Skeletal muscle satellite cell (primary cell): ENCODE measurements at regions not wholly inside any gene's neighbourhood (a gene's known extent, or its start where the extent isn't known, plus 50 kb on each side); places are given as distances from the start of the nearest gene placed in this dataset.

Experiments
- H3K27me3 ChIP-seq: 2 replicates; pipeline ENCODE4 v1.7.0; 2013; ENCODE audit warnings: low read length; ENCODE audit not compliant: control insufficient read depth, insufficient read depth
- H3K36me3 ChIP-seq: 2 replicates; pipeline ENCODE4 v1.7.0; 2013; ENCODE audit warnings: mild to moderate bottlenecking, control low read depth, low read length; ENCODE audit not compliant: insufficient read depth
- H3K4me1 ChIP-seq: 2 replicates; pipeline ENCODE4 v1.7.0; 2013; ENCODE audit warnings: low read length; ENCODE audit not compliant: control insufficient read depth, insufficient read depth
- H3K4me2 ChIP-seq: 2 replicates; pipeline ENCODE4 v1.7.0; 2013; ENCODE audit warnings: mild to moderate bottlenecking, low read length
- H3K4me3 ChIP-seq: 2 replicates; pipeline ENCODE4 v1.7.0; 2013; ENCODE audit warnings: low read length
- H3K9ac ChIP-seq: 2 replicates; pipeline ENCODE4 v1.7.0; 2013; ENCODE audit warnings: mild to moderate bottlenecking, low read depth, low read length, moderate library complexity
- H3K9me3 ChIP-seq: replicated peaks from 2 replicates; pipeline ENCODE4 v1.7.0; 2013; ENCODE audit warnings: mild to moderate bottlenecking, control low read depth, low read length

GRCh38 chr11:129612447-129612961, 203.1 kb upstream of the TMEM45B start:
- Histone ChIP-seq H3K36me3 (no peaks in the 10 kb centered on the region), H3K27me3 (peaks cover 42% of the 10 kb centered on the region), H3K4me2 (no peak overlapping the region), H3K4me1 (no peaks in the 10 kb centered on the region), H3K9ac (no peak overlapping the region), H3K4me3 (no peak overlapping the region), H3K9me3 (no peaks in the 10 kb centered on the region)

GRCh38 chr11:129613071-129613470, 202.6 kb upstream of the TMEM45B start:
- Histone ChIP-seq H3K9ac (no peak overlapping the region), H3K4me3 (no peak overlapping the region), H3K36me3 (no peaks in the 10 kb centered on the region), H3K27me3 (peaks cover 48% of the 10 kb centered on the region), H3K4me1 (no peaks in the 10 kb centered on the region), H3K9me3 (no peaks in the 10 kb centered on the region), H3K4me2 (no peak overlapping the region)

- Histone ChIP-seq H3K4me2 (no peak overlapping the region), H3K4me3 (no peak overlapping the region), H3K9ac (no peak overlapping the region), H3K4me1 (no peaks in the 10 kb centered on the region), H3K36me3 (no peaks in the 10 kb centered on the region), H3K9me3 (no peaks in the 10 kb centered on the region), H3K27me3 (peaks cover 61% of the 10 kb centered on the region)
Measured at GRCh38 chr11:129614256-129614944, 201.2 kb upstream of the TMEM45B start.

- Histone ChIP-seq H3K4me2 (no peak overlapping the region), H3K27me3 (peaks cover 74% of the 10 kb centered on the region), H3K9me3 (no peaks in the 10 kb centered on the region), H3K4me1 (no peaks in the 10 kb centered on the region), H3K9ac (no peak overlapping the region), H3K4me3 (no peak overlapping the region), H3K36me3 (no peaks in the 10 kb centered on the region)
Measured at GRCh38 chr11:129618046-129618569, 197.5 kb upstream of the TMEM45B start.

- no peaks in the 10 kb centered on the region for H3K9me3 ChIP-seq
- H3K9ac ChIP-seq, result no peak overlapping the region
- H3K4me2 ChIP-seq, result no peak overlapping the region
- no peak overlapping the region for H3K4me3 ChIP-seq
- H3K36me3 ChIP-seq, result no peaks in the 10 kb centered on the region
- no peaks in the 10 kb centered on the region for H3K4me1 ChIP-seq
- peaks cover 67% of the 10 kb centered on the region for H3K27me3 ChIP-seq
Measured at GRCh38 chr11:129620237-129621104, 195.2 kb upstream of the TMEM45B start.

- Histone ChIP-seq H3K4me1 (no peaks in the 10 kb centered on the region), H3K36me3 (no peaks in the 10 kb centered on the region), H3K9me3 (no peaks in the 10 kb centered on the region), H3K9ac (no peak overlapping the region), H3K27me3 (peaks cover 29% of the 10 kb centered on the region), H3K4me2 (no peak overlapping the region), H3K4me3 (no peak overlapping the region)
Measured at GRCh38 chr11:129625930-129626329, 189.7 kb upstream of the TMEM45B start.

GRCh38 chr11:129631201-129631600, 184.4 kb upstream of the TMEM45B start:
- Histone ChIP-seq H3K36me3 (no peaks in the 10 kb centered on the region), H3K27me3 (no peaks in the 10 kb centered on the region), H3K9me3 (no peaks in the 10 kb centered on the region), H3K9ac (no peak overlapping the region), H3K4me1 (no peaks in the 10 kb centered on the region), H3K4me2 (no peak overlapping the region), H3K4me3 (no peak overlapping the region)

- no peaks in the 10 kb centered on the region for H3K36me3 ChIP-seq
- H3K9ac ChIP-seq, result peak overlapping the region; percentile 29
- H3K4me2 ChIP-seq, result peak overlapping the region; percentile 31
- peak overlapping the region; percentile 12 for H3K4me3 ChIP-seq
- no peaks in the 10 kb centered on the region for H3K9me3 ChIP-seq
- H3K27me3 ChIP-seq, result no peaks in the 10 kb centered on the region
- H3K4me1 ChIP-seq, result peaks cover 38% of the 10 kb centered on the region
Measured at GRCh38 chr11:129636926-129637325, 178.7 kb upstream of the TMEM45B start.

GRCh38 chr11:129637473-129637872, 178.2 kb upstream of the TMEM45B start:
- Histone ChIP-seq H3K4me1 (peaks cover 38% of the 10 kb centered on the region), H3K27me3 (no peaks in the 10 kb centered on the region), H3K9me3 (no peaks in the 10 kb centered on the region), H3K4me3 (peak overlapping the region; percentile 12), H3K9ac (peak overlapping the region; percentile 29), H3K4me2 (peak overlapping the region; percentile 31), H3K36me3 (no peaks in the 10 kb centered on the region)

- peak overlapping the region; percentile 31 for H3K4me2 ChIP-seq
- H3K4me1 ChIP-seq, result peaks cover 42% of the 10 kb centered on the region
- no peaks in the 10 kb centered on the region for H3K9me3 ChIP-seq
- no peaks in the 10 kb centered on the region for H3K36me3 ChIP-seq
- peak overlapping the region; percentile 12 for H3K4me3 ChIP-seq
- no peak overlapping the region for H3K9ac ChIP-seq
- H3K27me3 ChIP-seq, result no peaks in the 10 kb centered on the region
Measured at GRCh38 chr11:129637983-129638776, 177.5 kb upstream of the TMEM45B start.

- Histone ChIP-seq H3K4me3 (no peak overlapping the region), H3K4me1 (peaks cover 54% of the 10 kb centered on the region), H3K9ac (peak overlapping the region; percentile 31)
Measured at GRCh38 chr11:129639300-129639699, 176.3 kb upstream of the TMEM45B start.

More at GRCh38 chr11:129639300-129639699, 176.3 kb upstream of the TMEM45B start:
- H3K27me3 ChIP-seq, result no peaks in the 10 kb centered on the region
- H3K36me3 ChIP-seq, result no peaks in the 10 kb centered on the region
- no peaks in the 10 kb centered on the region for H3K9me3 ChIP-seq
- peak overlapping the region; percentile 35 for H3K4me2 ChIP-seq
